Inferior parietal cortex (tissue), 1 donor: ENCODE measurements at regions not wholly inside any gene's neighbourhood (a gene's known extent, or its start where the extent isn't known, plus 50 kb on each side); places are given as distances from the start of the nearest gene placed in this dataset.

ENCODE experiments used
- DNase-seq: peaks from one replicate; pipeline ENCODE4 v3.0.0-alpha.2; 2016; ENCODE audit errors: extremely low spot score

DNA sequence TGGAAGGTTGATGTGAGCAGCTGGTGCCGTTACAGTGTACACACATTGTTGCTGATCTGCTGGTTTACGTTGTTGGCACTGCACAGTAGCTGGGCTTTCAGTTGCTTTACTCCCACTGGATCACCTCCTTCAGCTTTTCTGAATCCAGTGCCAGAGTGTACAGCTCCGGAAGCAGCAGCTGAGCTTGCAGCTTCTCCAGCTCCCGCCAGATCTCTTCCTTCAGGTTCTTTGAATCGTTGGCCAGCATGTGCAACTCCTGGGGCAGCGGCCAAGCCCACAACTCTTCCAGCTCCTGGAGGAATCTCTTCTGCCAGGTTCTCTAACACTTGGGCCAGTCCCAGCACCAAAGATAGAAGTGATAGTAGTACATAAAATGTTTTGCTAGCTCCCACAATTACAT, 149.7 kb upstream of the RRP15 start:
- DNase-seq = no peak

DNA sequence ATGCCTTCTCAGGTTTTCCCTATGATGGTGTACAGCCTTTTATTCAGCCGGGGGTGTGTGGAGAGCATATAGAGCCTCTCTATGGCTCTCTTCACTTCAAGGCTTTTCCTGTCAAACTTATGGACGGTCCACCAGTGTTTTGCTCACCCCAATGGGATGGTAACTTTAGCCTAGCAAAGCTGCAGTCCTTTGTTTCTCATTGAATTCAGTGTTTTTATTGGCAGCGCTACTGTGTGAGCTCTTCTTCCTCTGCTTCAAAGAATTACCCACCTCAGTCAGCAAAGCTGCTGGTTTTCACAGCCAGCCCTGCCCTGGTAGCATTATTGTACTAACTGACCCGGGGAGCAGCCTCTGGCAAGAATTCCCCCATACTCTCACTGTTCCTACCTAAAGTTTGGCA, 145.3 kb upstream of the RRP15 start:
- DNase-seq = no peak

DNA sequence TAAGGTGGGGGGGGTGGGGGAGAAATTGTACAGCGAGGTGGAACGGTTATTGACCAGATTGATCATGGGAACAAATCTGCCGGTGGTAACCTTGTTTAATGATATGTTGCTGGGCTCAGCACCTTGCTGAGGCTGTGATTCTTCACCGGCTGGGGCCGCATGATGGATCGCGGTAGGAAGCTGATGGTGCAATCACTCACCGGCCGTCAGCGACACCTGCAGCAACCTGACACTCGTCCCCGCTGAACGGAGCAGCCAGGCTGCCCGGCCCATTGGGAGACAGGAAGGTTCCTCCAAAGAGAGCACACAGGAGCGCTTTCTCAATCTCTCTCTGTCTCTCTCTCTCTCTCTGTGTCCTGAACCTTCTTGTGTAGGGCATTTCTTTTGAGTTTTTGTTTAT, 128.5 kb upstream of the RRP15 start:
- no peak for DNase-seq

DNA sequence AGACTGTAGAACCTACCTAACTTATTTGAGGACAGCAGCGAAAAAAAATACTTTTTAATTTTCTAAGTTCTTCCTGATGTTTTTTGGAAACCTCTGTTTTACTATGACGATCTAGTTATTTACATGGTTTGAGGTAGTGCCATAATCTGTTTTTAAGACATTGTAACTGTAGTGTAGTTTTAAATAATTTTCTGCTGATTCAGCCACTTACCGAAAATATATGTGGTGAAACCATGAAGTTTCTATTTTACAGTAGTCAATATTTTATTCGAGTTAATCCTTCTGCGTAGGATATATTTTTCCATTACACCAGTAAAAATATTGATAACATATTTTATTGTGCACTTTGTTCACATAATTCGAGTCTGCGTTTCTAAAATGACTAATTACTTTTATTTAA, 121.7 kb upstream of the RRP15 start:
- DNase-seq = no peak

DNA sequence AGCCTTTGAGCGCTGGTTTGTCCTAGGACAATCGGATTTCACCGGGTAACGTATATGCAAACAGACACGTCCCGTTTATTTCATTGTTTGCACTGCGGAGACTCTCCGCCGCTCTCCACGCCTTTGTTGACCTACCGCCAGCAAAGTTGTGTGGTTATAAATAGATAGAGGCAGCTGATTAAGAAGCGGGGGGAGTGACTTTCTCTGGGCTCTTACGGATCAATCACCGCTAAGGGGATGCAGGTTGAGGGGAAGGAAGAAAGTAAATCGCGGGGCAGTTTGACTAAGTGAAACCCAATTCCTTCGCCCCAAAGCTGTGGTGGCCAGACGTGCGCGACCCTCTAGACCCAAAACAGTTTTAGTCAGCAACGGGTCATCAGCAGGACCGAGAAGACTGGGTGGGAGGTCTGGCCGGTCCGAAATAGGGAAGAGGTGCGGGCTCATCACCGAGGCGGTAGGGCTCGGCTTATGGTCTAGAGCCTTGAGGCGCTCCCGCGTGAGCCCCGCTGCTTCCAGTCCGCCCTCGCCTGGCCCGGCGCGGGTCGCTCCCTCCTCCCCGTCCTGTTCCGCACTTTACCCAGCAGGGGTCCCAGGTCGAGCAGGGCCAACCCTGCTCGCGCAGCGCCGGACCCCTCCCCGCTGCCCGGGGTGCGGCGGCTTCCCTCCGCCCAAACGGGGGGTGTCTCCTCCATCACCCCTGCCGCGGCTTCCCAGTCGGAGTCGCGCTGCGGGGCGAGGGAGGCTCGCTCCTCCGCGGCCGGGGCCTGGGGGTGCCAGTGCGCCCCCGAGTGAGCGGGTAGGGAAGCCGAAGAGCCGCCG, 120.8 kb upstream of the RRP15 start:
- DNase-seq = no peak

DNA sequence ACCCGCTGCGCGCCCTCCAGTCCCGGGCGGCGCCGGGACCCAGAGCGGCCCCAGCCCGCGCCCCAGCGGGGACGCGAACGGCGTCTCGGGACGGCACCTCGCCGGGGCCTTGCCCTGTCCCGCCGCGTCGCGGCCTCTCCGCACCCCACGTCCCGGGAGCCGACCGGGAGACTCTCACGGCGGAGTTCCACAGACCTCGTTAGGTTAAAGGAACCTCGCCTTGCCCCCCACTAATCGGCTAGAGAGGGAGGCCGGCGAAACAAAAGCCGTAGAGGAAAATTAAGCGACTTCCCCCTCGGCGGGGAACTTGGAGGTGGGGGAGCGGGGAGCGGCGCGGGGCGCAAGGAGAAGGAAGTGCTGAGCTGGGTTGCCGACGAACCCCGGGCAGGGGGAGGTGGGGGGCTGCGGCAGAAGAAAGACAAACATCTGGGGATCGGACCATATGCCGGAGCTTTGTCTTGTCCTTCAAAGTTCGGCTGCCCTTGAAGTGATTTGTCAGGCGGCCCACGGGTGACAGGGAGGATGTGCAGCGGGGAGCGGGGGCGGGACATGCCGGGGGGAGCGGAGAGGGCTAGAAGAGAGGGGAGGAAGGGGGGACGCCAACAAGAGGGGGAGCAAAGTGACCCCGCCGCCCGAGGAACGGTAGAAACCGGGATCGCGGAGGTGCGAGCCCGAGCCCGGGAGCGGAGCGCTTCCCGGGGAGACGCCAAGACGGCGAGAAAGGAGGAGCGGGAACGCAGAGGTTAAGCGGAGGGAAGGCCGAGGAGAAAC, 120.0 kb upstream of the RRP15 start:
- no peak for DNase-seq

DNA sequence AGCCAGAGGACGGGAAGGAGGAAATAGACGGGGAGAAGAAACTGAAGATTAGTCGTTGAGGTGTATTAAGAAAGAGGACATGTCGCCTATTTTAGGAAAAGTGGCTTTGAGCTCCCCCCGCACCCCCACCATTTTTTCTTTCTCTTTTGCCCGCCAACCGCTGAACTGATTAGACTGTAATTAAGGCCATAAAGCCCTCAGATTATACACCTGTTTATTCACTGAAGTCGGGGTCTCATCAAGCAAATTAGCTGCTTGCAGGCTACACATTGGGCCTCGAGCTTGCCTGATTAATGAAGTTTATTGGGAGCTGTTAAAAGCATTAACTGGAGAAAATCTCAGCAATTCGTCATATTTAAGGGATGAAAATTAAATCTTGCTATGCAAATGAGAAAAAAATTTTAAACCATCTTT, 119.4 kb upstream of the RRP15 start:
- DNase-seq = no peak

DNA sequence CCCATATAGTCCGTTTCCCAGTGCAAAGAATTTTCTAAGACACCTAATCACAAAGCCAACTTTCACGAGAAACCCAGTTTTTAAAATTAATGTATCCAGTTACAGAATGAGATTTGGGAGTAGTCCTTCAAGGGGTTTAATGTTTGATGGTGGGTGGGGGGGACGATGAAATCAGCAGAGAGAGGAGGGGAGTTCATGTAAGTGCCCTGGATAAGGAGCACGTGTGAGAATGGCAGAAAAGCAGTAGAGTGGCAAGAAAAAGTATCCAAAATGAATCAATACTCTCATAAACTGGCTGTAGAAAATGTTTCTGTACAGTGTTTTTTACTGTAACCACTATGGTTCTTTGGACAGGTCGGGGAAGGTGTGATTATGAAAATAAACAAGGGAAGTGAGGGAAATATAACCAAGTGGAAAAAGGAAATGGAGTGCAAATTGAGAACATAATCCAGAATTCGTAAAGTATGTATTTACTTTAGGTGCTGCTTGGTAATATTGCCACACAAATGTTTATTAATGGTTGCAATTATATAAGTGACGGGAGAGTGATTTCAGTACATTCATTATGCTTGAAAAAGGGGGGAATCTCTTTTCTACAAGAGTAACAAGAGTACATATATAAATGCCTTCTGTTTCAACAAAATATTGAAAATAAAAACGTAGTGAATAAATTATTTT, 118.7 kb upstream of the RRP15 start:
- DNase-seq = no peak

DNA sequence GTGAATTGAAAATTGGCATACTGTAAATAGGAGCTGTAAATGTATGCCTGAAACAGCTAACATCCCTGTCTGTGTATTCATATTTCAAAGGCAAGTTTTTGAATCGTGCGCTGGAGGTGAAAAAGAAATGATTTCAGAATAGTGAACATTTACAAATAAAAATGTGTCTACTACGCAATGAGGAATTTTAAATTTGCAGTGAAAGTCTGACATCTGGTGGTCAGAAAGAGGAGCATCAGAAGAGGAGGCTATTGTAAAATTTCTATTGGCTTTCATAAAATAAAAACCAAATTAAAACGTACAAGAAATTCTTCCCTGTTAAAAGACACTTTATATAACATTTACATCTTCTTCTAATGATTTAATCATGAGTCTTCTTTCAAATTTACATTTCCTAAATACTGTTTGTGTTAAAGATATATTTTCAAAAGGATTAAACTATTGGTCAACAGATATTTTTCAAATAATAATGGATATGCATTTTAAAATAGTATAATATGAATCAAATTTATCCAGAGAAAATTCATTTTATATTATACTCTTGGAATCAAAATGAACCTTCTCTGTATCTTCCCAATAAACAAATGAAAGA, 113.7 kb upstream of the RRP15 start:
- DNase-seq = peak; percentile 74

DNA sequence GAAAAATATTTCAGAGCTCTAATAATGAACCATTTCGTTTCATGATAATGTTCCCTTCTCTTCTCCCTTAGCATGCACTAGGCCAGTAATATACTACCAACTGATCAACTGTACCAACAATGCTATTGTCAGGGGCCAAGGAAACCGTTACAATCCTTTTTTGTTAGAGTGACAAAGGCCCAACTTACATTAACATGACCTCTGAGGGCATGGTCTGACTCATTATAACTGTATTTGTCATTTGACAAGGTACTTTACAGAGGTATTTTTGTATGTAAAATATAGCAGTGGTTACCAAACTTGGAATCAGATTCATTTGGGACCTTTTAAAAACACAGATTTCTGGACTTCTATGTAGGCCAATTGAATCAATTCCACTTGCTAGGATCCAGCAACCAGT, 102.6 kb upstream of the RRP15 start:
- no peak for DNase-seq

DNA sequence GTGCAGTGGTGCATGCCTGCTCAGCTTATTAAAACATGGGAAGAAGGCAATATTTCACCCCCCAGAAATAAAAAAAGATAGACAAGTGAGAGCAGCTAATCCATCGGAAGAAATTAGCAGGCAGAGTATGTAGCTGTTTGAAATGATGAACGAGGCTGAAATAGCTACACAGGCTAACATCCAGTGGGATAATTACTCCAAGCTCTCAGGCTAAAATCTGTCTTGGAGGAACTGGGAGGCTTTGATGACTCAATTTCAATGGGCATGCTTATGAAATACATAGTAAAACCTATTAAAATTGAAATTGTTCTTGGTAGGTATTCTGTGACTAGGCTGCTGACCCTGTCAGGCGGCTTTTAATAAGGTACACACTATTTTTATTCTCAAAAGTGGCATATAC, 84.1 kb upstream of the RRP15 start:
- no peak for DNase-seq

DNA sequence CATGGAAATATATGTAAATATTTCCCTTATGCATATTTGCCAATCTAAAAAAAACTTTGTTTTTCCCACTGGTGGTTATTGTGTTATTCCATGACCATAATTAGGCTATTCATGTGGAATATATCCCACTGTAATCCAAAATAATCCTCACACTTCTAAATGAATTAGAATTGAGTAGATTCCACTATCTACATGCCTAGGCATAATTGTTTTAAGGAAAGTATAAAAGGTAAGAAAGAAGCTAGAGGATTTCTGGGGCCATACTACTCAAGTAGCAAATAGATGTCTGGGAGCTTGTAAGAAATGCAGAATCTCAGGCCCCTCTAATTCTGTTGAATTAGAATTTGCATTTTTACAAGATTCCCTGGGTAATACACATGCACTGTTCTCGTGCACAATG, 83.5 kb upstream of the RRP15 start:
- no peak for DNase-seq

DNA sequence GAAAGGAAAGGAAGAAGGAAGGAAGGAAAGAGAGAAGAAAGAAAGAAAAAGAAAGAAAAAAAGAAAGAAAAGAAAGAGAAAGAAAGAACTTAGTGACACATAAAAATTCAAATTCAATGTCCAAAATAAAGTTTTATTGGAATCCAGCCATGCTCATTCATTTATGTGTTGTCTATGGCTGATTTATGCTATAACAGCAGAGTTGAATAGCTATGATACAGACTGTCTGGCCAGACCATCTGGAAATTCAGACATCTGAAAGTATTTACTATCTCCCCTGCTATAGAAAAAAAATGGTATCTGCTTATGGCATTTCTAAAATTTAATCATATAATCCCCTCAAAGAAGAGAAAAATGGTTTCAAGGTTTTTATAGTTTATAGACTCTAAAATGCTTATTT, 79.4 kb upstream of the RRP15 start:
- DNase-seq = no peak

DNA sequence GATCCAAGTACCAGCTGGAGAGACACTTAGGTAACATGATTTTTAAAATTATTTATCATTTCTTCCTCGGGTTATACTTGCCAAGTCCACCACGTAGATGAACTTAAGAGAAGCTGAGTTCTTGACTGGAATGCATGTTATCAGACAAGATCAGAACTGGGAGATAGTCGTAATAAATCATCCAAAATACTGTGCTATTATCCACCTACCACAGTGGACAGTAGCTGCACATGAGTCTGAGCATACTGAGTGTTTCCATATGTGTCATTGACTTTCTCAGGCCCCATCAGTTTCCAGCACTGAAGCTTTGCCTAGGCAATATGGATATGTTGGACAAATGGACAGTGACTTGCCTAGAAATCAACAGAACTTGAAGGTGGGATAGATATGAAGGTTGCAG, 77.9 kb upstream of the RRP15 start:
- DNase-seq = no peak

DNA sequence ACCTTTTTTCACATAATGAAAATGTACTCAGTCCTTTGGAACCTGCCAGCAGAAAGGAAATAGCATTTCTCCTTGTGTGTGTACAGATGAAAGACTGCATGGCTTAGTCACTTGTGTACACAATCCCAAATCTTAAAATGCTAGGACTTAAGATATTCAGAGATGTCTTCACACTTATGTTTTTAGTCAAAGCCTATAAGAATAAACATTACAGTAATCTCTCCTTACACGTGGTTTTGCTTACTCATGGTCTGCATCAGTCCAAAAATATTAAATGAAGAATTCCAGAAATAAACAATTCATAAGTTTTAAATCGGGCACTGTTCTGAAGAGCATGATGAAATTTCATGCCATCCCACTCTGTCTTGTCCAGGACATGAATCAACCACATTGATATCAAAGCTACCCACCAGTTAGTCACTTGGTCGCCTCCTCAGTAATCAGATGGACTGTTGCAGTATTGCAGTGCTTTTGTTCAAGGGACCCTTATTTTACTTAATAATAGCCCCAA, 75.7 kb upstream of the RRP15 start:
- DNase-seq = no peak

DNA sequence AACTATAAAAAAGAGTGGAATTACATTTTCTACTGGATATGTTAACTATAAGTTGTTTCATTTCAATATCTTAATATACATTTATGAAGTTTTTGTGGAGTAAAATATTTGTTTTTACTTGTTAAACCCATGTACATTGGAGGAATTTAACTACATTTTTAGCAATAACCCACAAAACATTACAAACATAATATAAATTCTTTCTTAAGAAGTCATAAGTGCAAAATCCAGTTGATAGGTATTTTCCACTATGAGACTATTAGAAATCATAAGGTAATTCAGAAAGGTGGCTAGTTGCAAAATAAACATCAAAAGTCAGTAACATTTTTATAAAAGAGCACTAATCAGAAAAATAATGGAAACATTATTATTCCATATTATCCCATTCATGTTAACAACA, 73.9 kb upstream of the RRP15 start:
- no peak for DNase-seq

DNA sequence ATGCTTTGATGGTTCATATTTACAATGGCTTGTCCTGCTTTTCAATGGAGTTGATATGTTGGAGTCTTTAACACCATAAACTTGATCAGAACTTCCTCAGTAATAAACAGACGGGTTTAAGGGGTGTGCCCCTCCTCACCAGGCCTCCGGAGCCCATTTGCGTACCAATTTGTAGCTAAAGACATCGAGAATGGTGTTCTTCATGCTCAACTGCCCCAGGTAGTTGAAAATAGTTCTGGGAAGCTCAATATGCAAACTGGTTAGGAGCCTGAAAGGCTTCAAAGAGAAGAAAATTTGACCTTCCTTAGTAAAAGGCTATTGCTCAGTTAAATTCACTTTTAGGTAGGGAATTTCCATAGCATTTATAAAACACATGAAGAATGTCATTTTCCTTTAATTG, 68.1 kb upstream of the RRP15 start:
- DNase-seq = no peak

DNA sequence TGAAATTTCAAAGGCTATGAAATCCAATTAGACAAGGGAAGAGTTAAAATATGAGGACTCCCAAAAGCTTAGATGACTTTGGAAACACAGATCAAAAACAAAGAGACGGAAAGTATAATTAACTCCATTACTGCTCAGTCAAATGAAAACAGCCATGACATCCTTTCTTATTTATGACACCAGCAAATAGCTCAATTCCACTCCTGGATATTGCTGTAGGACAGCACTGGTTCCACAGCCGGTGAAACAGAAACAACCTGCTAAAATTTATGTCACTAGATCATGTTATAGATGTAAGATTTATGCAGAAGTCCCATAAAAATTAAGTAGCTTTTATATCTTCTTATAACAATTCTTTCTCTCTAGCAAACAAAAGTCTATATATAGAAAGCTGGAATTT, 65.6 kb upstream of the RRP15 start:
- no peak for DNase-seq

DNA sequence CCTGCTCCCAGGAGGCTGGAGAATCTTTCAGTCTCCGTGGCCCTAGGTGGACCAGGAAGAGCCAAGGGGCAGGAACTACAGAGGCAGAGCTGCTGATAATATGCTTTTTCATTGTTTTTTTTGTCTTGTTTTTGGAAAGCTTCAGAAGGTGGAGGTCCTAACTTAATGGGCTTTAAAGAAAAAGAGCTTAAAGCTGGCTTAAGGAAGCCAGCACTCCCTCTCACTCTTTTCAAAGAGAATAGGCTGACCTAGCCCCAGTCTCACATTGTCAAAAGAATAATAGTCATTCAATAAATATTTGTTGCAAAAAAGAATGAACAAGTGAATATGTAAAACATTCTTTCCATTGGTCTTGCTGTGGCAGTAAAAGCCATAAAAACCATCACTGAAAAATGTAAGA, 61.0 kb upstream of the RRP15 start:
- DNase-seq = no peak

DNA sequence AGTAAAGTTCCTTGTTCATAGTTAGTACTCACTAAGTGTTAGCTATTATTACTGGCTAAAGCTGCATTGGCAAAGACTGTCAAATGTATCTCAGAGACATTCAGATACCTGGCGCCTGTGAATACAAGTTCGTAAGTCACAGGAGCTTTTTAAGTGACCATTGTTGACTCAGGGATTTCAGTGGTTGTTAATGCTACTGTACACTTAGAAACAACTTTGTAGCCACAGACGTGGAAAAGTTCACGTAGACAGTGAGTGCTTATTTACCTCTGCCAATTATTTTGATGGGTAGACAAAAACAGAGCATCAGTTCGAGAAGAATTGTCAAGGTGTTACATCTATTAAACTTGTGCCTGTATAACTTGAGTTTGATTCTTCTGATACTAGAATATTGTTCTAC, 59.1 kb upstream of the RRP15 start:
- DNase-seq = no peak
